ENCODE measurements at regions not wholly inside any gene's neighbourhood (a gene's known extent, or its start where the extent isn't known, plus 50 kb on each side); places are given as distances from the start of the nearest gene placed in this dataset.

DNA sequence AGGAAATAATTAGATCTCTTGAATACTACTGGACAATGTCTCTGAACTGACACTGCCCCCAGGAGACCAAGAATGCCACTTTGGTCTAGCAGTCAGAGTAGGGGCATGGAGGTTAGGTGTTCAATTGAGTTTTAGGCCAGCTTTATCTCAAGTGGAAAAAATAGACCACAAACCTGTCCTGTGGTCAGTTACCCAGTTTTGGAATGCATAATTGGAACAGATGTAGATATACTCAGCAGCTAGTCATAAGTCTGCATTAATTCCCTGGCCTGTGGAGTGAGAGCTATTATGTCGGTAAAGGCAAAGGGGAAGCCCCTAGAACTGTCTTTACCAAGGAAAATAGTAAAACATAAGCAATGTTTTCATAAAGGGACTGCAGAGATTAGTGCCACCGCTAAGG lies 587.7 kb downstream of the GLUD2 start:
- ATAC-seq (ENCODE audit: insufficient number of reproducible peaks, low FRiP score, low read depth) (no peak), DNase-seq (ENCODE audit: low spot score) (no peak)
- Histone ChIP-seq H3K4me1 (ENCODE audit: control insufficient read depth in 1 of 2, low read depth in 2 of 2) (no peaks in the 10 kb centered on the region), H3K27me3 (replicated peaks; ENCODE audit: insufficient read depth) (no peaks in the 10 kb centered on the region), H3K4me3 (no peak overlapping the region), H3K36me3 (no peaks in the 10 kb centered on the region), H3K27ac (no peak overlapping the region), H3K9me3 (no peaks in the 10 kb centered on the region)
- TF ChIP-seq, protein P1, sequence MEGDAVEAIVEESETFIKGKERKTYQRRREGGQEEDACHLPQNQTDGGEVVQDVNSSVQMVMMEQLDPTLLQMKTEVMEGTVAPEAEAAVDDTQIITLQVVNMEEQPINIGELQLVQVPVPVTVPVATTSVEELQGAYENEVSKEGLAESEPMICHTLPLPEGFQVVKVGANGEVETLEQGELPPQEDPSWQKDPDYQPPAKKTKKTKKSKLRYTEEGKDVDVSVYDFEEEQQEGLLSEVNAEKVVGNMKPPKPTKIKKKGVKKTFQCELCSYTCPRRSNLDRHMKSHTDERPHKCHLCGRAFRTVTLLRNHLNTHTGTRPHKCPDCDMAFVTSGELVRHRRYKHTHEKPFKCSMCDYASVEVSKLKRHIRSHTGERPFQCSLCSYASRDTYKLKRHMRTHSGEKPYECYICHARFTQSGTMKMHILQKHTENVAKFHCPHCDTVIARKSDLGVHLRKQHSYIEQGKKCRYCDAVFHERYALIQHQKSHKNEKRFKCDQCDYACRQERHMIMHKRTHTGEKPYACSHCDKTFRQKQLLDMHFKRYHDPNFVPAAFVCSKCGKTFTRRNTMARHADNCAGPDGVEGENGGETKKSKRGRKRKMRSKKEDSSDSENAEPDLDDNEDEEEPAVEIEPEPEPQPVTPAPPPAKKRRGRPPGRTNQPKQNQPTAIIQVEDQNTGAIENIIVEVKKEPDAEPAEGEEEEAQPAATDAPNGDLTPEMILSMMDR (IDR thresholded peaks at IDR 0.05): no peak

DNA sequence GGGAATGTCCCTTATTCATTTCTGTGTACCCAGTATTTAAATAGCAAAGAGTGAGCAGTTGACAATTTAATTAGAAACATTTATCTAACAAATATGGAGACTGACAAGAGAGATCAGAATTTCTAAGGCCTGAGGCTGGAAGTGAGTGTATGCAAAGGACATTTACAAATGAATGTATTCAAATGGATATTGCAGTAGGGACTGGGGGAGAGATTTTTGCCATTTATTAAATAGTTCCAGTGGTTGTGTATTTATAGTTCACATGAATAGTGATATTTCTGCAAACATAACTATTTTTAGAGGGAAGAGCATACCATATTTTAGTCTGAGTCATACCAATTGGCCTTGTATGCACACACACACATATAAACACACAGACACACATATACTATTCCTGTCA lies 592.4 kb downstream of the GLUD2 start:
- Histone ChIP-seq H3K27me3 (replicated peaks; ENCODE audit: insufficient read depth) (no peaks in the 10 kb centered on the region), H3K9me3 (no peaks in the 10 kb centered on the region), H3K36me3 (no peaks in the 10 kb centered on the region), H3K4me1 (ENCODE audit: control insufficient read depth in 1 of 2, low read depth in 2 of 2) (no peaks in the 10 kb centered on the region), H3K27ac (no peak overlapping the region), H3K4me3 (no peak overlapping the region)
- no peak for ATAC-seq (ENCODE audit: insufficient number of reproducible peaks, low FRiP score, low read depth)
- TF ChIP-seq, protein P1 (IDR thresholded peaks at IDR 0.05): no peak
- DNase-seq (ENCODE audit: low spot score): no peak

DNA sequence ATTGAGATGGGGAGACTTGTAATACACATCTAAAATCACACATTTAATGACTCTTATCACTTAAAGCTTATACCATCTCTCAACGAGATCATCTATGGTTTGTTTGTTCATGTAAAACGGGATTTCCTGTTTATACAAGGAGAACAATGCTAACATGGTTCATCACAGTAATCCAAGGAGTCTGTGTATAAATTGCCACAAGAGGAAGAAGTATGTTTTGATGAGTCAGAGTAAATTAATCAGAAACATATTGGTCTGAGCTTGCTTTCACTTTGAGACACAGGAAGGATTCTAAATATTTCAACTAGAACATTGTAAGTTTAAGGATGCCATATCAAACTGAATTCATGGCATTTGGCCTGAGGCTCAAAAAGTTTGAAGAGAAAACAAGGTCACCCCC lies 594.1 kb downstream of the GLUD2 start:
- no peaks in the 10 kb centered on the region for H3K36me3 ChIP-seq
- H3K4me1 ChIP-seq (ENCODE audit: control insufficient read depth in 1 of 2, low read depth in 2 of 2): no peaks in the 10 kb centered on the region
- DNase-seq (ENCODE audit: low spot score): no peak
- no peaks in the 10 kb centered on the region for H3K27me3 ChIP-seq (replicated peaks; ENCODE audit: insufficient read depth)
- TF ChIP-seq, protein P1 (IDR thresholded peaks at IDR 0.05): no peak
- ATAC-seq (ENCODE audit: insufficient number of reproducible peaks, low FRiP score, low read depth): no peak
- H3K4me3 ChIP-seq: no peak overlapping the region
- H3K27ac ChIP-seq: no peak overlapping the region
- H3K9me3 ChIP-seq: no peaks in the 10 kb centered on the region

DNA sequence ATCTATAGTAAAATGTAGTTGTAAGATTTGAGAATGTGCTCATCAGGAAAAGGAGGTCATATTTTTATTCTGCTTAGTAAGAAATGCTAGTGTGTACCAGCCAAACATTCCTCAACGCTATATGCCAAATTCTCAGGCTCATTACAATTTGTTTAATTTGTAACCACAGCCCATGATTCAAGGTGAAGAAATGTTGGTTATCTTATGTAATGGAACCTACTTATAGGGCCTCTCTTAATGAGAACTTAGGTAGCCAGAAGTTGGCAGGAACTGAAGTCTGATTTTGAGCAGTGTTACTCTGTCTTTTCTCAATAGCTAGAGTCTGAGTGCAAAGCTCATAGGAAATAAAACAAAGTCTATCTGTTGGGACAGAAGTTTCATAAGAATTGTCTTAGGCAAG lies 595.0 kb downstream of the GLUD2 start:
- Histone ChIP-seq H3K36me3 (no peaks in the 10 kb centered on the region), H3K4me3 (no peak overlapping the region), H3K9me3 (no peaks in the 10 kb centered on the region), H3K27ac (no peak overlapping the region), H3K4me1 (ENCODE audit: control insufficient read depth in 1 of 2, low read depth in 2 of 2) (no peaks in the 10 kb centered on the region), H3K27me3 (replicated peaks; ENCODE audit: insufficient read depth) (no peaks in the 10 kb centered on the region)
- DNase-seq (ENCODE audit: low spot score) (no peak), ATAC-seq (ENCODE audit: insufficient number of reproducible peaks, low FRiP score, low read depth) (no peak)
- TF ChIP-seq, protein P1 (IDR thresholded peaks at IDR 0.05): no peak

DNA sequence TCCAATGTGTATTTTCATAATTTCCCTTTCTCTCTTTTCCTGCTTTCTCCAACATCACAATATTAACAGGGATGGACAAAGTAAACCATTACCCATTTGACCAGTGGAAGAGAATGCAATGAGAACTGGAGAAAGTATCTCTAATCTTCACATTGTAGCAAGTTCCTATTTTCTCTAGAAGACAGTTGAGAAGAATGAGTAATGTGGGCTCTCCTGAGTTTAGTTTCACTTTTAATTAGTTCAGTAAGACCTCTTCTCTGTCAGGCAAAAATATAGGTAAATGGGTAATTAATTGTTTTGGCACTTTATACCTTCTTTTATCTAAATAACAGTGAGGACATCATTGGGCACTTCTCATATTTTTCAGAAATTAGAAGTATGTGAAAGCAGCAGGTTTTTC lies 602.0 kb downstream of the GLUD2 start:
- TF ChIP-seq, protein P1 (IDR thresholded peaks at IDR 0.05): no peak
- H3K27me3 ChIP-seq (replicated peaks; ENCODE audit: insufficient read depth): no peaks in the 10 kb centered on the region
- H3K27ac ChIP-seq: no peak overlapping the region
- H3K4me3 ChIP-seq: no peak overlapping the region
- ATAC-seq (ENCODE audit: insufficient number of reproducible peaks, low FRiP score, low read depth) (no peak), DNase-seq (ENCODE audit: low spot score) (no peak)
- no peaks in the 10 kb centered on the region for H3K4me1 ChIP-seq (ENCODE audit: control insufficient read depth in 1 of 2, low read depth in 2 of 2)
- no peaks in the 10 kb centered on the region for H3K36me3 ChIP-seq
- H3K9me3 ChIP-seq: no peaks in the 10 kb centered on the region
